HCT116 (cell line): ENCODE measurements at regions not wholly inside any gene's neighbourhood (a gene's known extent, or its start where the extent isn't known, plus 50 kb on each side); places are given as distances from the start of the nearest gene placed in this dataset.

ENCODE experiments used
- ATAC-seq: fragments of 200-7000 bp; cut with Tn5 transposase; 2 replicates; pipeline ENCODE4 v1.9.1; 2020; ENCODE audit warnings: mild to moderate bottlenecking, moderate library complexity
- BruUV-seq: library from RNA; stranded (reverse); fragments of 400-500 nt; replicated peaks from 2 replicates; lab custom pipeline; 2021; lab: Mats Ljungman, UMichigan
- CTCF ChIA-PET: fragments of 300-600 bp; sonication (Branson Sonifier 250); formaldehyde crosslinking; loops from one replicate; lab custom pipeline; 2021; ENCODE audit warnings: antibody characterized with exemption; lab: Charles Lee
- POLR2A ChIA-PET: fragments of 300-600, 350-600 bp; sonication (Branson Sonifier 250); formaldehyde crosslinking; loops from one replicate; lab custom pipeline; 2021; ENCODE audit warnings: antibody characterized with exemption; lab: Charles Lee
- RAD21 ChIA-PET, 2 experiments: fragments of 300-600 bp; sonication (Branson Sonifier 250); formaldehyde crosslinking; loops; one replicate each; lab custom pipeline; 2023; ENCODE audit warnings: low total read pairs in 2 of 2; ENCODE audit not compliant: uncharacterized antibody in 2 of 2, unreplicated experiment in 2 of 2, low non-redundant PET in 1 of 2; lab: Charles Lee
- DNase-seq: peaks from one replicate; pipeline ENCODE4 v3.0.0-alpha.2; 2010; ENCODE audit warnings: low read depth, low spot score
- H2AFZ ChIP-seq: fragments of 200-600 bp; shearing (Covaris generic), sonication (generic); 2 replicates; pipeline ENCODE4 v1.6.1; 2017; ENCODE audit warnings: low read depth, mixed run types, mixed read lengths, antibody characterized with exemption, low read length; ENCODE audit not compliant: poor library complexity, severe bottlenecking
- H3K27ac ChIP-seq: 2 replicates; pipeline ENCODE4 v1.5.1; 2012; ENCODE audit warnings: low read depth, low read length
- H3K27me3 ChIP-seq: fragments of 200-600 bp; sonication (generic); 2 replicates; pipeline ENCODE4 v1.6.1; 2016; ENCODE audit warnings: mixed run types, low read length, mixed read lengths; ENCODE audit not compliant: insufficient read depth
- H3K36me3 ChIP-seq, 2 experiments: fragments of 200-500 bp in 1 of 2; fragments of 200-600 bp in 1 of 2; sonication (Bioruptor generic) in 1 of 2; sonication (generic) in 1 of 2; 2 replicates each; pipeline versions ENCODE4 v1.5.1 to v1.6.1; 2014 to 2016; ENCODE audit warnings: low read length in 2 of 2, inconsistent platforms in 1 of 2, mixed read lengths in 1 of 2, mixed run types in 1 of 2; ENCODE audit not compliant: insufficient read depth in 2 of 2, control insufficient read depth in 1 of 2
- H3K4me1 ChIP-seq, 2 experiments: fragments of 200-600 bp in 1 of 2; sonication (generic) in 1 of 2; 2 replicates each; pipeline versions ENCODE4 v1.5.1 to v1.6.1; 2012 to 2017; ENCODE audit warnings: low read length in 2 of 2, inconsistent platforms in 1 of 2, mild to moderate bottlenecking in 1 of 2, mixed read lengths in 1 of 2, mixed run types in 1 of 2, moderate library complexity in 1 of 2; ENCODE audit not compliant: insufficient read depth in 2 of 2, control insufficient read depth in 1 of 2
- H3K4me2 ChIP-seq: fragments of 200-600 bp; sonication (generic); 2 replicates; pipeline ENCODE4 v1.6.1; 2017; ENCODE audit warnings: mixed run types, low read length, mixed read lengths
- H3K4me3 ChIP-seq, 2 experiments: fragments of 200-600 bp in 1 of 2; sonication (generic) in 1 of 2; replicated peaks in 1 of 2; 2 replicates each; pipeline ENCODE4 v1.5.1; 2011 to 2016; ENCODE audit warnings: low read length in 2 of 2, control low read depth in 1 of 2, low read depth in 1 of 2, mild to moderate bottlenecking in 1 of 2, mixed read lengths in 1 of 2, mixed run types in 1 of 2
- H3K79me2 ChIP-seq: fragments of 200-600 bp; sonication (generic); 2 replicates; pipeline ENCODE4 v1.6.1; 2017; ENCODE audit warnings: mild to moderate bottlenecking, mixed run types, low read length, moderate library complexity, mixed read lengths; ENCODE audit not compliant: insufficient read depth
- H3K9ac ChIP-seq: fragments of 200-600 bp; sonication (generic); 2 replicates; pipeline ENCODE4 v1.6.1; 2016; ENCODE audit warnings: low read length, mixed read lengths
- H3K9me2 ChIP-seq: fragments of 200-600 bp; sonication (generic), shearing (Covaris generic); 2 replicates; pipeline ENCODE4 v1.6.1; 2017; ENCODE audit warnings: mixed run types, mild to moderate bottlenecking, moderate library complexity; ENCODE audit not compliant: insufficient read depth
- H3K9me3 ChIP-seq, 2 experiments: fragments of 200-500 bp in 1 of 2; fragments of 200-600 bp in 1 of 2; sonication (Bioruptor generic) in 1 of 2; sonication (generic) in 1 of 2; 2 replicates each; pipeline ENCODE4 v1.6.1; 2014 to 2017; ENCODE audit warnings: low read length in 2 of 2, mixed read lengths in 2 of 2, inconsistent platforms in 1 of 2, low read depth in 1 of 2, mild to moderate bottlenecking in 1 of 2, mixed run types in 1 of 2, moderate library complexity in 1 of 2; ENCODE audit not compliant: control insufficient read depth in 1 of 2, insufficient read depth in 1 of 2
- H4K20me1 ChIP-seq: fragments of 200-600 bp; sonication (generic), shearing (Covaris generic); 2 replicates; pipeline ENCODE4 v1.6.1; 2017; ENCODE audit warnings: mixed run types, mild to moderate bottlenecking, moderate library complexity; ENCODE audit not compliant: insufficient read depth
- CBX3 ChIP-seq: IDR thresholded peaks from 2 replicates; pipeline ENCODE4 v1.6.1; 2012; ENCODE audit warnings: low read depth
- CEBPB ChIP-seq: IDR thresholded peaks from 2 replicates; pipeline ENCODE4 v1.6.1; 2012; ENCODE audit warnings: low read depth
- EGR1 ChIP-seq: IDR thresholded peaks from 2 replicates; pipeline ENCODE4 v1.6.1; 2012; ENCODE audit warnings: low read depth
- EZH2 ChIP-seq: fragments of 200-600 bp; sonication (generic); IDR thresholded peaks from 2 replicates; pipeline ENCODE4 v1.6.1; 2017; ENCODE audit warnings: antibody characterized with exemption, mixed run types
- EZH2phosphoT487 ChIP-seq: fragments of 200-600 bp; IDR thresholded peaks from 2 replicates; pipeline ENCODE4 v1.6.1; 2018; ENCODE audit warnings: antibody characterized with exemption, borderline replicate concordance
- POLR2A ChIP-seq: IDR thresholded peaks from 2 replicates; pipeline ENCODE4 v1.7.0; 2011; ENCODE audit warnings: borderline replicate concordance; ENCODE audit not compliant: insufficient read depth, insufficient read length; ENCODE audit errors: extremely low read depth
- POLR2AphosphoS5 ChIP-seq: IDR thresholded peaks from 2 replicates; pipeline ENCODE4 v1.6.1; 2011; ENCODE audit warnings: mild to moderate bottlenecking, low read depth, low read length, moderate library complexity
- RAD21 ChIP-seq: IDR thresholded peaks from 2 replicates; pipeline ENCODE4 v1.6.1; 2012; ENCODE audit warnings: low read depth, mild to moderate bottlenecking
- SIN3A ChIP-seq: IDR thresholded peaks from 2 replicates; pipeline ENCODE4 v1.6.1; 2012; ENCODE audit warnings: low read depth
- SRF ChIP-seq: IDR thresholded peaks from 2 replicates; pipeline ENCODE4 v1.6.1; 2012; ENCODE audit warnings: low read depth
- TCF7L2 ChIP-seq: IDR thresholded peaks from 2 replicates; pipeline ENCODE4 v1.7.0; 2011; ENCODE audit warnings: borderline replicate concordance, inconsistent platforms; ENCODE audit not compliant: insufficient read depth, insufficient read length; ENCODE audit errors: extremely low read depth
- ZNF274 ChIP-seq: fragments of 200-500 bp; sonication (Bioruptor generic); IDR thresholded peaks from 2 replicates; pipeline ENCODE4 v1.6.1; 2014; ENCODE audit warnings: mild to moderate bottlenecking, low read depth, low read length, inconsistent platforms
- intact Hi-C: fragments of 100-400 bp; cut with micrococcal nuclease; formaldehyde crosslinking; loops from 2 replicates; pipeline ENCODE4 v1.10.0; 2022
- TF ChIP-seq, protein P1 (sequence below): IDR thresholded peaks from 2 replicates; pipeline ENCODE4 v1.6.1; 2012; ENCODE audit warnings: low read depth
- TF ChIP-seq, protein P2 (sequence below), 3 experiments: fragments of 200-600 bp in 1 of 3; sonication (generic) in 1 of 3; IDR thresholded peaks in 2 of 3; conservative IDR thresholded peaks in 1 of 3; 2 replicates each; pipeline ENCODE4 v1.5.1; 2012 to 2017; ENCODE audit warnings: low read depth in 2 of 3, low read length in 2 of 3, antibody characterized with exemption in 1 of 3, borderline replicate concordance in 1 of 3, control low read depth in 1 of 3, mild to moderate bottlenecking in 1 of 3, mixed read lengths in 1 of 3, mixed run types in 1 of 3, moderate library complexity in 1 of 3; ENCODE audit not compliant: insufficient read depth in 1 of 3

DNA sequence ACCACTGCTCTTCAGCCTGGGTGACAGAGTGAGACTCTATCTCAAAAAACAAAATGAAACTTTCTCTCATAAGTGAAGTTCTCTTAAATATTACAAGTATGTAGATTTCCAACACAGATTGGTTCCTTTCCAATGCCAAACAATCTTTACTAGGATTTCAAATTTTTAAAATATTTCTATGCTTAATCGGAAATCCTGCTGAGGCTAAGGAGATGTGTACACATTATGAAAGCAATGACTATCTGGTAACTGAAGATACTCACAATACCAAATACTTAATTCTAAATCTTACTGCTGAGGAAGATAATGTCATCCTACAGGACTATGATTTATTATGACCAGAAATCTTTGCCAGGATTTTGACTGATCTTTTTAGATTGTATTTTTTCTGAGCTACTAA is 255.6 kb upstream of the ZNF717 start (continued):
- TF ChIP-seq, protein P1, sequence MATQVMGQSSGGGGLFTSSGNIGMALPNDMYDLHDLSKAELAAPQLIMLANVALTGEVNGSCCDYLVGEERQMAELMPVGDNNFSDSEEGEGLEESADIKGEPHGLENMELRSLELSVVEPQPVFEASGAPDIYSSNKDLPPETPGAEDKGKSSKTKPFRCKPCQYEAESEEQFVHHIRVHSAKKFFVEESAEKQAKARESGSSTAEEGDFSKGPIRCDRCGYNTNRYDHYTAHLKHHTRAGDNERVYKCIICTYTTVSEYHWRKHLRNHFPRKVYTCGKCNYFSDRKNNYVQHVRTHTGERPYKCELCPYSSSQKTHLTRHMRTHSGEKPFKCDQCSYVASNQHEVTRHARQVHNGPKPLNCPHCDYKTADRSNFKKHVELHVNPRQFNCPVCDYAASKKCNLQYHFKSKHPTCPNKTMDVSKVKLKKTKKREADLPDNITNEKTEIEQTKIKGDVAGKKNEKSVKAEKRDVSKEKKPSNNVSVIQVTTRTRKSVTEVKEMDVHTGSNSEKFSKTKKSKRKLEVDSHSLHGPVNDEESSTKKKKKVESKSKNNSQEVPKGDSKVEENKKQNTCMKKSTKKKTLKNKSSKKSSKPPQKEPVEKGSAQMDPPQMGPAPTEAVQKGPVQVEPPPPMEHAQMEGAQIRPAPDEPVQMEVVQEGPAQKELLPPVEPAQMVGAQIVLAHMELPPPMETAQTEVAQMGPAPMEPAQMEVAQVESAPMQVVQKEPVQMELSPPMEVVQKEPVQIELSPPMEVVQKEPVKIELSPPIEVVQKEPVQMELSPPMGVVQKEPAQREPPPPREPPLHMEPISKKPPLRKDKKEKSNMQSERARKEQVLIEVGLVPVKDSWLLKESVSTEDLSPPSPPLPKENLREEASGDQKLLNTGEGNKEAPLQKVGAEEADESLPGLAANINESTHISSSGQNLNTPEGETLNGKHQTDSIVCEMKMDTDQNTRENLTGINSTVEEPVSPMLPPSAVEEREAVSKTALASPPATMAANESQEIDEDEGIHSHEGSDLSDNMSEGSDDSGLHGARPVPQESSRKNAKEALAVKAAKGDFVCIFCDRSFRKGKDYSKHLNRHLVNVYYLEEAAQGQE: no peak
- no peak for TF ChIP-seq EZH2phosphoT487

DNA sequence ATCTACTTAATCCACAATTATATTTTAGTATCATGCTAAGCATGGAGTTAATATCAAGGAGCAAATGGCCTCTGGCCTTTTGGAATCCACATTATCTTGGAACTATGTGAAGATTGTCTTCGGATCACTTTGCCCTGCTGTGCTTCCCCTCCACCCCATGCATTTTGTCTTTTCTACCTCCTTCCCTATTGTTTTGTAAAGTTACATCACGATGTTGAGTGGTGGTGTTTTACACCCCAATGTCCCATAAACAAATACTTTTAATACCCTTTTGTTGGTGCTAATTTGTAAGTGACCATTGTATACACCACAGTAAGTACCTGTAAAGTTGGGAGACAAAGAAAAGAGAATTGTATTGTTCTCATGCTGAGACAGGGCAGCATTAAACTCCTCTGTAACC is 258.4 kb upstream of the ZNF717 start:
- Histone ChIP-seq H3K9me3 (peaks cover 9 to 13% of the 10 kb centered on the region in 2 experiments), H3K36me3 (no peaks in the 10 kb centered on the region), H2AFZ (no peak overlapping the region), H3K4me2 (no peak overlapping the region), H3K27me3 (no peaks in the 10 kb centered on the region), H4K20me1 (no peaks in the 10 kb centered on the region), H3K4me3 (no peak overlapping the region), H3K27ac (no peak overlapping the region), H3K9me2 (no peaks in the 10 kb centered on the region), H3K79me2 (no peaks in the 10 kb centered on the region), H3K4me1 (no peaks in the 10 kb centered on the region), H3K9ac (no peak overlapping the region)
- BruUV-seq: no TSS peak
- DNase-seq: no peak
- RAD21 ChIA-PET: no interaction called here
- CTCF ChIA-PET: no interaction called here
- POLR2A ChIA-PET: no interaction called here
- intact Hi-C loops: no loop called here
- no peak for ATAC-seq
- TF ChIP-seq POLR2AphosphoS5 (no peak), POLR2A (no peak), ZNF274 (no peak), EZH2 (no peak), EGR1 (no peak), SRF (no peak), CBX3 (no peak), RAD21 (no peak), EZH2phosphoT487 (no peak), TCF7L2 (no peak), CEBPB (no peak), SIN3A (no peak)
- TF ChIP-seq, protein P1: no peak
- TF ChIP-seq, protein P2, sequence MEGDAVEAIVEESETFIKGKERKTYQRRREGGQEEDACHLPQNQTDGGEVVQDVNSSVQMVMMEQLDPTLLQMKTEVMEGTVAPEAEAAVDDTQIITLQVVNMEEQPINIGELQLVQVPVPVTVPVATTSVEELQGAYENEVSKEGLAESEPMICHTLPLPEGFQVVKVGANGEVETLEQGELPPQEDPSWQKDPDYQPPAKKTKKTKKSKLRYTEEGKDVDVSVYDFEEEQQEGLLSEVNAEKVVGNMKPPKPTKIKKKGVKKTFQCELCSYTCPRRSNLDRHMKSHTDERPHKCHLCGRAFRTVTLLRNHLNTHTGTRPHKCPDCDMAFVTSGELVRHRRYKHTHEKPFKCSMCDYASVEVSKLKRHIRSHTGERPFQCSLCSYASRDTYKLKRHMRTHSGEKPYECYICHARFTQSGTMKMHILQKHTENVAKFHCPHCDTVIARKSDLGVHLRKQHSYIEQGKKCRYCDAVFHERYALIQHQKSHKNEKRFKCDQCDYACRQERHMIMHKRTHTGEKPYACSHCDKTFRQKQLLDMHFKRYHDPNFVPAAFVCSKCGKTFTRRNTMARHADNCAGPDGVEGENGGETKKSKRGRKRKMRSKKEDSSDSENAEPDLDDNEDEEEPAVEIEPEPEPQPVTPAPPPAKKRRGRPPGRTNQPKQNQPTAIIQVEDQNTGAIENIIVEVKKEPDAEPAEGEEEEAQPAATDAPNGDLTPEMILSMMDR (IDR thresholded peaks at IDR 0.05 in 2 of 3, conservative IDR thresholded peaks at IDR 0.05 in 1 of 3; ENCODE audit: borderline replicate concordance in 1 of 3, insufficient read depth in 1 of 3, low read depth in 2 of 3, low read length in 2 of 3): no peak
